ENCODE measurements at regions not wholly inside any gene's neighbourhood (a gene's known extent, or its start where the extent isn't known, plus 50 kb on each side); places are given as distances from the start of the nearest gene placed in this dataset.

- no peak for DNase-seq (ENCODE audit: low read depth)
Observed at GRCh38 chr11:80346353-80347059, 905.7 kb upstream of the TENM4 start.

- DNase-seq (ENCODE audit: low read depth): no peak
Observed at GRCh38 chr11:80343436-80343835, 902.6 kb upstream of the TENM4 start.

- no peak for DNase-seq (ENCODE audit: low read depth)
Observed at GRCh38 chr11:80338231-80338630, 897.4 kb upstream of the TENM4 start.

- DNase-seq (ENCODE audit: low read depth): no peak
Observed at GRCh38 chr11:80331694-80332093, 890.9 kb upstream of the TENM4 start.

- peak; percentile 14 for DNase-seq (ENCODE audit: low read depth)
Observed at GRCh38 chr11:80330264-80330663, 889.4 kb upstream of the TENM4 start.

- DNase-seq (ENCODE audit: low read depth): no peak
Observed at GRCh38 chr11:80328774-80329173, 887.9 kb upstream of the TENM4 start.

- no peak for DNase-seq (ENCODE audit: low read depth)
Observed at GRCh38 chr11:80327956-80328614, 887.3 kb upstream of the TENM4 start.

- DNase-seq (ENCODE audit: low read depth): no peak
Observed at GRCh38 chr11:80321786-80322185, 881.0 kb upstream of the TENM4 start.

- no peak for DNase-seq (ENCODE audit: low read depth)
Observed at GRCh38 chr11:80320765-80321164, 879.9 kb upstream of the TENM4 start.

- no peak for DNase-seq (ENCODE audit: low read depth)
Observed at GRCh38 chr11:80320226-80320625, 879.4 kb upstream of the TENM4 start.

- DNase-seq (ENCODE audit: low read depth): no peak
Observed at GRCh38 chr11:80317612-80318011, 876.8 kb upstream of the TENM4 start.

- DNase-seq (ENCODE audit: low read depth): no peak
Observed at GRCh38 chr11:80315200-80315599, 874.4 kb upstream of the TENM4 start.

GRCh38 chr11:80309301-80309700 lies 868.5 kb upstream of the TENM4 start:
- no peak for DNase-seq (ENCODE audit: low read depth)

GRCh38 chr11:80307676-80308075 lies 866.8 kb upstream of the TENM4 start:
- no peak for DNase-seq (ENCODE audit: low read depth)

GRCh38 chr11:80297858-80298632 lies 857.2 kb upstream of the TENM4 start:
- DNase-seq (ENCODE audit: low read depth): peak; percentile 21

- no peak for DNase-seq (ENCODE audit: low read depth)
Observed at GRCh38 chr11:80293293-80293692, 852.5 kb upstream of the TENM4 start.

GRCh38 chr11:80284946-80285785 lies 844.3 kb upstream of the TENM4 start:
- no peak for DNase-seq (ENCODE audit: low read depth)

- no peak for DNase-seq (ENCODE audit: low read depth)
Observed at GRCh38 chr11:80282643-80283042, 841.8 kb upstream of the TENM4 start.

- DNase-seq (ENCODE audit: low read depth): no peak
Observed at GRCh38 chr11:80281194-80281593, 840.4 kb upstream of the TENM4 start.

- DNase-seq (ENCODE audit: low read depth): no peak
Observed at GRCh38 chr11:80280737-80281136, 839.9 kb upstream of the TENM4 start.

- no peak for DNase-seq (ENCODE audit: low read depth)
Observed at GRCh38 chr11:80261776-80262175, 820.9 kb upstream of the TENM4 start.
